Fibroblast of the aortic adventitia (primary cell): ENCODE measurements at regions not wholly inside any gene's neighbourhood (a gene's known extent, or its start where the extent isn't known, plus 50 kb on each side); places are given as distances from the start of the nearest gene placed in this dataset.

Experiments used
- DNase-seq: peaks from one replicate; pipeline ENCODE4 v3.0.0-alpha.2; 2010; ENCODE audit warnings: low read depth
- H3K4me3 ChIP-seq: 2 replicates; pipeline ENCODE4 v1.5.1; 2011; ENCODE audit warnings: low read depth, mild to moderate bottlenecking, control low read depth, low read length, moderate library complexity
- CTCF ChIP-seq: IDR thresholded peaks from 2 replicates; pipeline ENCODE4 v1.5.1; 2011; ENCODE audit warnings: mild to moderate bottlenecking, low read length, control low read depth, inconsistent platforms; ENCODE audit not compliant: insufficient read depth

- no peak overlapping the region for H3K4me3 ChIP-seq
- no peak for TF ChIP-seq CTCF
- no peak for DNase-seq
Observed at GRCh38 chr5:98200726-98201541, 572.5 kb upstream of the RGMB start.

GRCh38 chr5:98204798-98205197 is 568.7 kb upstream of the RGMB start:
- no peak for TF ChIP-seq CTCF
- DNase-seq, result no peak

DNA sequence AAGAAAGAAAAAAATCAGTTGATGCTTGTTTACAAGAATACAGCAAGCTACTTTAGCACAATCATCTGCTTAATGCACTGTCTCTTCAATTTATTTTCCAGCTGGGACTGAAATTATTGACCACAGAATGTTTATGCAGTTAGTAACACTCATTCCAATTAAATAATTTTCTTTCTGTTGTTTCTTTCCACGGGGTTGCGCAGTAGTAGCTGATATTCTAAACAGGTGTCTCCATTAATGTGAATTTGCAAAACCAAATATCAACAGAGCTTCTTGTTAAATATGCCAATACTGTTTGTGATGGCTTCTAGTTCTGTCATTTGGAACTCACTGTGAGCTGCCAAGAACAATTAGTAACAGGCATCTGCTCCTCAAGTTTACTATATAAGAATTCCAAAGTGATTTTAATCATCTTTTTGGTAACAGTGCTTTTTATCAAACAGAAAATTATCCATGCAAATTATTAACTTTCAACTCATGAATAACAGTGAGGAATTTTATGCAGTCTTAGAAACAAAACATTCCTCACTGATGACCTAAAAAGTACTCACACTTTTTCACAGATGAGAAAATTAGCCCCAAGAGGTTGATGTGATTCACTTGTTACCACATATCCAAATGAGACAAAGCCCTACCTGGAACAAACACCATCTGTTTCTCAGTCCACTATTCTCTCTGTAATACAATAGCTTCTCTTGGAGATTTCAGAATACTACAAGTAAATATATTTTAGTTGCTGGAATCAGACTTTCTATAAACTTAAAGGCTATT is 567.6 kb upstream of the RGMB start:
- TF ChIP-seq CTCF, result no peak
- peak; percentile 36 for DNase-seq
- no peak overlapping the region for H3K4me3 ChIP-seq

More at GRCh38 chr5:98204798-98205197, 568.7 kb upstream of the RGMB start:
- H3K4me3 ChIP-seq, result no peak overlapping the region

- no peak overlapping the region for H3K4me3 ChIP-seq
- no peak for TF ChIP-seq CTCF
- no peak for DNase-seq
Observed at GRCh38 chr5:98206566-98206965, 566.9 kb upstream of the RGMB start.

DNA sequence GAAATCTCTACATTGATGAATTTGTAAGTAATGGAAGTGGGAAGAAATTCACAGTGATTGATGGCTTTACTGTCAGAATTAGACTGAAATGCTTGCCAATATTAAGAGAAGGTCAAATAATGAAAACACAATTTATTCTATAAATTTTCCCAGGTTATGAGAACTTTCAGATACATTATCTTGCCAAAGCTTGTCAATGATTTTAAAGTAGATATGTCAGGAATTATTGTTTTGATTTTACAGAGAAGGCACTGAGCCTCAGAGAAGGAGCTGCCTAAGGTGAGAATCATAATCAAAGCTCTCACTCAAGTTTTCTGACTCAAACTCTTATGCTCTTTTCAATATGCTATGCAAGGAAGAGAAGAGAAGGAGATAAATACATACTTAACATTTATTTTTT is 564.0 kb upstream of the RGMB start:
- no peak for DNase-seq
- no peak for TF ChIP-seq CTCF
- H3K4me3 ChIP-seq, result no peak overlapping the region

DNA sequence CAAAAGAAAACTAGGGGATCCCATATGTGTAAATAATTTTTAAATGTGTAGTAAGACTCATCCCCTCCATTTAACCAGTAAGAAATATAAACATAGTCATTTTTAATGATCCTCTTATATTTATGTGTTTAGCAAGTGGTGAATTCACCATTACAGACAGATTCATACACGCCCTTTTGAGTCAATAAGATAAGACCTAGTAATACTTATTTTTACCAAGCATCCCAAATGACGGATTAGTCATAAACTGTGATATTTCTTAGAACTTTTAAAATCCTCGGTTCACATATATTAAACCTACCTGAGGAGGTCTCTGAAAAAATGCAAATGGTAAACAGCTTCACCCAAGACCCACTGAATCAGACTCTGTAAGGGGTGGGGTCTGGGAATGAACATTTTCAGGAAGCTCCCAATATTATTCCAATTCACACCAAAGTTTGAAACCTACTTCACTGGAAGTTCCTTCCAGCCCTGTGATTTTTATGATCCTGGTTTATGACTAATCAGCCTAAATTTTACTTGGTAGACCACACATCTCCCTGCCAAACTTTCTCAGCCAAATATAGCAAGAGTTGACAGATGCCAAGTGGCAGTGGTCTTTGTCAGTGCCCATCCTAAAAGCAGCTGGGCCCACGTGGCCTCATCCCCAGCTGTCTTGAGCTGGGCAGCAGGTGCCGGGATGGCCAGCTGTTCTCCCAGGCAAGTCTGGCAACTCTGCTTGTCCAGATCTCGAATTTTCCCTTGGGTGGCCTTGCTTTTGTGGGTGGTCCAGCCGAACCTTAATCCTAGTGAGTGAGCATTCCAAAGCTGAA is 559.0 kb upstream of the RGMB start:
- no peak for TF ChIP-seq CTCF
- DNase-seq, result peak; percentile 59
- H3K4me3 ChIP-seq, result no peak overlapping the region
